ENCODE measurements at regions not wholly inside any gene's neighbourhood (a gene's known extent, or its start where the extent isn't known, plus 50 kb on each side); places are given as distances from the start of the nearest gene placed in this dataset.

DNA sequence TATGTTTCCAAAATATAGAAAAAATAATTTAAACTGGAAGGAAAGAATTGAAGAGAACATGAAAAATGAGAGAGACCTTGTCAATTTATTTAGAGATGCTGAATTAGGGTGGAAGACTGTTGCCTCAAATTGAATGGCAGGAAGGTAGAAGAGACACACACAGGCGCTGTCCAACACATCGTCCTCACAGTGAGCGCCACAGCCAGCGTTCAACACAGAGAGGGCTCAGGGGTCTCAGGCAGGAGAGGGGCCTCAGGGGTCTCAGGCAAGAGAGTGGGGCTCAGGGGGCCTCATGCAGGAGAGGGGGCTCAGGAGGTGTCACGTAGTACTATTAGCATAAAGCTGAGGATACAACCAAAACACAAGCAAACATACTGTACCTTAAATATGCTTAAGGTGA is 65.7 kb downstream of the TMEM18 start:
- DNase-seq = no peak

DNA sequence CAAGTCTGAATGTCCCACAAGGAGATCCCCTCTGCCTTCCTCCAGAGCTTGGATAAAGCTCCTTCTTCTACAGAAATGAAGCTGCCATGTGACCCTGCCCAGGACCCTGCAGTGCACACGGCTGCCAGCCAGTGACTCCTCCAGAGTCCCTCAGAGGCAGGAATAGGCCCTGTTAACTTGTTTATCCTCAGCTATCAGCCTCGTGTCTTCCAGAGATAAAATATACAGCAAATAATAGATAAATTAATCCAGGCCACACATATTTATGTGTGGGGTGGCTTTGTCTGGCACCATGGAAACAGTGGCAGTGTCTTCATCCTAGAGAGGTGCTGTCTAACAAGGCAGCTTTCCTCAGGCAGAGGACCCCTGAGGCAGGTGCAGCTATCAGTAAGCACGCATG is 66.7 kb downstream of the TMEM18 start:
- DNase-seq = no peak

- no peak for DNase-seq
These were observed 67.3 kb downstream of the TMEM18 start for GRCh38 chr2:609881-610280.

- DNase-seq = no peak
These were observed 67.8 kb downstream of the TMEM18 start for GRCh38 chr2:609449-609848.

DNA sequence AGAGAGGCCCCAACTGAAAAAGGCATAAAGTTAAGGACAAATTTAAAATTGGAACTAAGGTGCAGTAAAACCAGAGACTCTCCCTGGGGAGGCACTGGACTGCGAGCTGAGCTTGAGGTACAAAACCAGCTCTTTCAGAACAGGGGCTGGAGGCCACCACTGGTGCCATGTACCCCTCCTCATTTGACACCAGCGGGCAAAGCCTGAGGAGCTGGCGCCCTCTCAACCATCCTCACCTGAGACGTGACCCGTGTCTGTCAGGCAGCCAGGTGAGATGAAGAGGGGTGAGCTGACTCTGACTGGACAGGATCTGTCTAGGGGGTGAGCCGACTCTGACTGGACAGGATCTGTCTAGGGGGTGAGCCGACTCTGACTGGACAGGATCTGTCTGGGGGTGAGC is 68.5 kb downstream of the TMEM18 start:
- DNase-seq = no peak

GRCh38 chr2:608297-608696 is 68.9 kb downstream of the TMEM18 start:
- no peak for DNase-seq

DNA sequence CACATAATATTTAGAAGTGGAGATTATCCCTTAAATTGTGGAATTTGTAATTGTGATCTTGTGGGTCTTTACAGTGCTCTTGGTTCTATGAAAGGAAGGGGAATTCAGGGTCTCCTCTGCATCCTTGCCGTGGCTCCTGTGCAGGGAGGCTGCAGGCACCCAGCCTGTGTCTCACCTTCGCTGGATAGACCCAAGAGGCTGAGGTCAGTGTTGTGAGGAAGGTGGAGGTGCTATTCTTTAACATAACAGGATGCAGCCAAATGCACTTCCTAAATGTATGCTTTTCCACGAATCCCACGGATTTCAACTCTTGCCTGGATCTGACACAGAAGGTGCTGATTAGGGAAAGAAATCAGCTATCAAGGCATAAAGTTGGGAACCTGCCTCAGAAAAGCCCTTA is 69.5 kb downstream of the TMEM18 start:
- no peak for DNase-seq

DNA sequence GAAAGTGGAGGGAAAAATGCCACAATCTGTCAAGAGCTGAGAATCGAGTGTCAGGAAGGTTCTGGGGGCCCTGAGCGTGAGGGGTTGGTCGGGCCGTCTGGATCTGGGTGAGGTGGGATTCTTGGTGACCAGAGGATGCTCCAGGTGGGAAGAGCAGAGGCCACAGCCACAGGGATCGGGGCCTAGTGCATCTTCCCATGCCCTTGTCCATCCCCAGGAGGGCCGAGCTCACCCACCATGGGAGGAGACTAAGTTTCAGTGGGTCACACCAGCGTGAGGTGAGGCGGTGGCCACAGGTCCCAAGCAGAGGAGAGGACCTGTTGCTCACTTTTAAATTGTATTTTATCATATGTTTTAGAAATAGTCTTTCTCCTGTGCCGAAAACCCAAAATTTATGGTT is 70.0 kb downstream of the TMEM18 start:
- no peak for DNase-seq

DNA sequence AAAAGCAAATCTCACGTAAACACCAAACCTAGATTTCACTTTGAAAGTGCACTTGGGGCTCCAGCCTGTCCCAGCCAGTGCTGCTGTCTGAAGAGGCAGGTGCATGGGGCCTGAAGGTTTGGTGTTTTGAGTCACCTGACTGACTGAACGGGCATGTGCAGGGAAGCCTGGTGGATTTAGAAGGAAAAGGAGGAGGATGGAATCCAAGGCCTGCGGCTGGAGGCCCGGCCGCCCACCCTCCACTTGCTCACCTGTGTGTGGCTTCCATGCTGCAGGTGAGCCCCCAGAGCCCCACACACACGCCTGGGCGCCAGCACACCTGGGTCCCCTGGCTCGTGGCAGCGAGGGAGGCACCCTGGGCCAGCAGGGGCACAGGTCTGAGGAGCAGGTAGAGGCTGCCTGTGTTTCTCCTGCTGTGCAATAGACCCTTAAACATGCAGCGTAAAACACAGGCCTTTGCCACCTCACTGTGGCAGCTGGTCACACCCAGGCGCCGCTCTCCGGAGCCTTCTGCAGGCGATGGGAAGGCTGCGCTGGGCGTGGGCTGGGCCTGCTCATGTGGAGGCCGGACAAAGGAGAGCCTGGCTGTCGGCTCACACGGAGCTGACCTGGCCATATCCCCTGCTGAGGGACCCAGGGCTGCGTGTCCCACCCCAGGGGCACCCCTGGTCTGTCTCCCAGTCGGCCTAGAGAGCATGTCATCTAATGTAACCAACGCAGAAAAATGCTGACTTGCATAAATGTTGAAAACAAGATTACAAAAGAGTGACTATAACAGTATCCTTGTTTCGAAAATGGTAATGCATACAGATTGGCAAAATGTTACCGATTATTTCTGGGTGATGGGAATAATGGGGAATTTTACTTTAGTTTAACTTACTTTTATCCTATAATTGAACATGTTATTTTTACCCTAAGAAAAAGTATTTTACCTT is 71.3 kb downstream of the TMEM18 start:
- DNase-seq = no peak

DNA sequence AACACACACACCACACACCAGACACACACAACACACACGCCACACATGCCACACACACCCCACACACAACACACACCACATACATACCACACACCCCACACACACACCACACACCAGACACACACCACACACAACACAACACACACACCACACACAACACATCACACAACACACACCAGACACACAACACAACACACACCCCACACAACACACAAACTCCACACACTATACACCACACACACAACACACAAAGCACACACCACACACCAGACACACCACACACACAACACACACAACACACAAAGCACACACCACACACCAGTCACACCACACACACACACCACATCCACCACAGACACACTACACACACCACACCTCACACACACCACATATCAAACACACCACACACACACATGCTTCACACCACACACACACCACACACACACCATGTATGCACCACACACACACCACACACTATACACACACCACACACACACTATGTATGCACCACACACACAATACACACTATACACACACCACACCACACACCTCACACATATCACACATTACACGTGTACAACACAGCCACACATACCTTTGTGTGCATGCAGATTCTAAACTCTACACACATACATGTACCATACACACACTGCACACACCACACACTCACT is 72.2 kb downstream of the TMEM18 start:
- no peak for DNase-seq

DNA sequence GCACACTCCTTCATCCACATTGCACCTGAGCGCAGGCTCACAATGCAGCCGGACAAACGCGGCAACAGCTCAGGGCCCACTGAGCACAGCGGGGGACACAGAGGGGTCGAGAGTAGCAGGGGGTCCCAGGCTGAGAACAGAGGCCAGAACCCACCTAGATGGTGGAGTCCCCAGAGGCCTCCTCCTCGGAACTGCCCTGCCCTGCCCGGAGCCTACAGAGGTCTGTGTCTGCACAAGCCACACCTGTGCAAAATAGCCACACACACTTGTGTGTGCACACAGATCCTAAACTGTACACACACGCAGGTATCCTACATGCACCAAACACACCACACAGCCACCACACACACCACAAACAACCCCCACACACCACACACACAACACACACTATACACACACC is 72.8 kb downstream of the TMEM18 start:
- no peak for DNase-seq

DNA sequence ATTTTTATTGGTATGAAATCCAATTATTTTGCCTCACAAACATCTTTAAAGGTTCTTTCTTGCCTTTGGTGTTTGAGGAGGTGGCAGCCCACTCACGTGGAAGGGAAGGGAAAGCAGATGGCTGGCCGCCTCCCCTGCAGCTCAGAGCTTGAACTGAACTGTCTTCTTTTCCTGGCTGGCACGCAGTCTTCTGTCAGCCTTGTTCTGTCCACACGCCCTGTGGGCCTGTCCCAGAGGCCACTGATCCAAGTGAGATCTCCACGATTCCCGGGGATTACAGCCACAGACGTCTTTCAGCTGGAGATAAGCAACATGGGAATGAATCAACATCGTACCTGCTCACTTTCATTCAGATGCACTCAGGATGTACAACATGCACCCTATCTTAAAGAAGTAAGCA is 73.3 kb downstream of the TMEM18 start:
- no peak for DNase-seq

- DNase-seq = no peak
These were observed 73.8 kb downstream of the TMEM18 start for GRCh38 chr2:603427-603826.

GRCh38 chr2:602571-603359 is 74.4 kb downstream of the TMEM18 start:
- no peak for DNase-seq

DNA sequence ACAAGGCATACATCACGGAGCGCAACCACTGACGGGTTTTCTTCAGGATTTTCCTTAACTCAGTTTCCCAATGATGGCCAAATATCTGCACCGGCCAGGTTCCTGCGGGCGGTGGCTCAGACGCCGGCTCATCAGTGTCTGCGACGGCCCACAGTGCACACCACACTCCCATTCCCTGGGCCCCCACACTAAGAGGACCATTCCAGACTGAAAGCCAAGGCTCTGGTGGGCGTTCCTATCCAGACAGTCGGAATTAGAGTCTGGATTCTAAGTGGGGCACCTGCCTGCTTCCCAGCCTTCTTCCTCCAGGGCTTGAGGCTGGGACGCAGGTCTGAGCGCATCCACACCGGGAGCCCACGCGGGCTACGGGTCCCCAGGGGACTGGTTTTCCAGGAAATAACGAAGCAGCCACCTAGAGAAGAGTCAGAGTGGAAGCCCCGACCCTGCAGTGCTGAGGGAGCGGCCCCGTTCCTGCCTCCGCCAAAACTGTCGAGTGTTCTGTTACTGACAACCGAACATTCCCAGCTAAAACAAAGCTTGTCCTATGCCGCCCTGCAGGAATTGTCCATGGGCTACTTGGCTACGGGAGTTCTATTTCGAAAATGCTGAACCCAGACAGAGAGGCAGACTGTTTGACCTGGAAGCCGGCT is 75.3 kb downstream of the TMEM18 start:
- no peak for DNase-seq

DNA sequence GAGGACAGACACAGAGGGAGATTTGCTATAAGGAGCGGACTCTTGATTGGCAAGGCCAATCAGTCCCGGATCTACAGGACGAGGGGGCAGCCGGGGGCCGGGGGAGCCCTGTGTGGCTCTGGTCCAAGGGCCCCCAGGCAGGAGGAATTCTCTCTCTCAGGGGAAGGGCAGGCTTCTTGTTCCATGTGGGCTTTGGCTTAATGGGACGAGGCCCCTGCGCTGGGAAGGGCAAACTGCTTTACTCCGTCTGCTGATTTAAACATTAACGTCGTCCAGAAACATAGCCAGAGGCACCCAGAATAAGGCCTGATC is 75.9 kb downstream of the TMEM18 start:
- DNase-seq = no peak

- DNase-seq = no peak
These were observed 76.4 kb downstream of the TMEM18 start for GRCh38 chr2:600542-601386.

GRCh38 chr2:599601-600000 is 77.6 kb downstream of the TMEM18 start:
- DNase-seq = no peak

GRCh38 chr2:598058-598802 is 79.0 kb downstream of the TMEM18 start:
- DNase-seq = no peak

- DNase-seq = no peak
These were observed 81.2 kb downstream of the TMEM18 start for GRCh38 chr2:595831-596592.
